22Rv1 (cell line): ENCODE measurements at regions not wholly inside any gene's neighbourhood (a gene's known extent, or its start where the extent isn't known, plus 50 kb on each side); places are given as distances from the start of the nearest gene placed in this dataset.

ENCODE experiments used
- CTCF ChIP-seq: fragments of 450-650 bp; IDR thresholded peaks from 2 replicates; pipeline ENCODE4 v1.5.1; 2017; ENCODE audit warnings: mild to moderate bottlenecking
- ZFX ChIP-seq: fragments of 450-650 bp; IDR thresholded peaks from 2 replicates; pipeline ENCODE4 v1.6.1; 2017; ENCODE audit warnings: antibody characterized with exemption, borderline replicate concordance

DNA sequence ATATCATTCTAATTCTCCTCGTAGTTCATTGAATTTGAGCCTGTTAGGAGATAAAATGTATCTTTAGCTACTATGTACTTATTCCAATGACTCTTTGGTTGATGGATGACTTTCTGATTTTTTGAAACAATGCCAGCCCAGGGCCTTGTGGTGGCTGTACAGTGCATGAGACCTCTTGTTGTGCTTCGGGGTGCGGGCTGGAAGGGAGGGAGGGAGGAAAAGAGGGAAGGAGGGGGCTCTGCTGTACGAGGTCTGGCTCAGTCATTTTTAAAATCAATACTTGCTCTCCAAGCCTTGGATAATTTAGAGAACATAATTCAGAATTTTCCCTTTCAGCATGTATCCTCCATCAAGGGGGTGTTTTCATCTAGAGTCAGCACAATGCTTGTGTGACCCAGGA is 399.7 kb upstream of the ONECUT1 start:
- no peak for TF ChIP-seq CTCF
- no peak for TF ChIP-seq ZFX
